ENCODE measurements at regions not wholly inside any gene's neighbourhood (a gene's known extent, or its start where the extent isn't known, plus 50 kb on each side); places are given as distances from the start of the nearest gene placed in this dataset.

DNA sequence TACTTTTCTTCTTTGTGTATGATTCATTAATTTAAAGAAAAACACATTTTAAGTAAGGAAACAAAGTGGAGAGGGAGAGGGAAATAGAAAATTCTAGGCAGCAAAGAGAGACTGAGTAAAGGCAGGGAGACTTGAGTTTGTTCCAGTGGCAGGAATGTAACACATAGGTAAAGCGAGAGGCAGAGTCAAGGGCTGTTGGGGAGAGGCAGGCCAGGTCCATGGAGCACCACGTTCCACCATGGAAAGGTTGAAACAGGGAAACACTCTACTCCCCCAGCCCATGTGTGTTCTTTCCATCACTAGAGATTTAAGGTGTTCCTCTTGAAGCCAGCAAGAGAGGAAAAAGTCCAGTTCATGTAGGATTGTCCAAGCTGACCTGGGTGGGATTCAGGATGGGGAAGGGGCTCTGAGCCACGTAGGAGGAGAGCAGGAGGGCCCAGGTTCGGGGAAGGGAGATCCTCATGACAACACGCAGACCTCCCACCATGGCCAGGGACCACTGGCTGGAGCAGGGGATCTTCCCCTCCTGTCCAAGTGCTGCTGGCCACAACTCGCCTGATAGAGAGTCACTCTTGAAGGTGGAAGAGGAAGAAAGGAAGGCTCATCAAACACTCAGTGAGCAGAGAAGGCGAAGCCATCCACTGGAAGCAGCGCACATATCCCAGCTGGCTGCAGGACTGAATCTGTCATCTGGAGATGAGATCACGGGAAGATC, 666.4 kb upstream of the MKI67 start (continued):
- TF ChIP-seq, protein P1, sequence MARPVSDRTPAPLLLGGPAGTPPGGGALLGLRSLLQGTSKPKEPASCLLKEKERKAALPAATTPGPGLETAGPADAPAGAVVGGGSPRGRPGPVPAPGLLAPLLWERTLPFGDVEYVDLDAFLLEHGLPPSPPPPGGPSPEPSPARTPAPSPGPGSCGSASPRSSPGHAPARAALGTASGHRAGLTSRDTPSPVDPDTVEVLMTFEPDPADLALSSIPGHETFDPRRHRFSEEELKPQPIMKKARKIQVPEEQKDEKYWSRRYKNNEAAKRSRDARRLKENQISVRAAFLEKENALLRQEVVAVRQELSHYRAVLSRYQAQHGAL (CRISPR knock-in tag; IDR thresholded peaks at IDR 0.05; ENCODE audit: not compliant biosample characterization): no peak
- TF ChIP-seq ZNF546 (CRISPR knock-in tag; conservative IDR thresholded peaks at IDR 0.05): no peak
- TF ChIP-seq, protein P2, sequence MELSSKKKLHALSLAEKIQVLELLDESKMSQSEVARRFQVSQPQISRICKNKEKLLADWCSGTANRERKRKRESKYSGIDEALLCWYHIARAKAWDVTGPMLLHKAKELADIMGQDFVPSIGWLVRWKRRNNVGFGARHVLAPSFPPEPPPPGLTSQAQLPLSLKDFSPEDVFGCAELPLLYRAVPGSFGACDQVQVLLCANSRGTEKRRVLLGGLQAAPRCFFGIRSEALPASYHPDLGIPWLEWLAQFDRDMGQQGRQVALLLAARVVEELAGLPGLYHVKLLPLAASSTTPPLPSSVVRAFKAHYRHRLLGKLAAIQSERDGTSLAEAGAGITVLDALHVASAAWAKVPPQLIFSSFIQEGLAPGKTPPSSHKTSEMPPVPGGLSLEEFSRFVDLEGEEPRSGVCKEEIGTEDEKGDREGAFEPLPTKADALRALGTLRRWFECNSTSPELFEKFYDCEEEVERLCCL (CRISPR knock-in tag; IDR thresholded peaks at IDR 0.05; ENCODE audit: borderline replicate concordance): no peak
- TF ChIP-seq ETV5 (CRISPR knock-in tag; IDR thresholded peaks at IDR 0.05; ENCODE audit: borderline replicate concordance): no peak
- no peak for TF ChIP-seq CEBPB (IDR thresholded peaks at IDR 0.05; ENCODE audit: borderline replicate concordance, low read depth, low read length)
- TF ChIP-seq MEF2D (CRISPR knock-in tag; IDR thresholded peaks at IDR 0.05): no peak

DNA sequence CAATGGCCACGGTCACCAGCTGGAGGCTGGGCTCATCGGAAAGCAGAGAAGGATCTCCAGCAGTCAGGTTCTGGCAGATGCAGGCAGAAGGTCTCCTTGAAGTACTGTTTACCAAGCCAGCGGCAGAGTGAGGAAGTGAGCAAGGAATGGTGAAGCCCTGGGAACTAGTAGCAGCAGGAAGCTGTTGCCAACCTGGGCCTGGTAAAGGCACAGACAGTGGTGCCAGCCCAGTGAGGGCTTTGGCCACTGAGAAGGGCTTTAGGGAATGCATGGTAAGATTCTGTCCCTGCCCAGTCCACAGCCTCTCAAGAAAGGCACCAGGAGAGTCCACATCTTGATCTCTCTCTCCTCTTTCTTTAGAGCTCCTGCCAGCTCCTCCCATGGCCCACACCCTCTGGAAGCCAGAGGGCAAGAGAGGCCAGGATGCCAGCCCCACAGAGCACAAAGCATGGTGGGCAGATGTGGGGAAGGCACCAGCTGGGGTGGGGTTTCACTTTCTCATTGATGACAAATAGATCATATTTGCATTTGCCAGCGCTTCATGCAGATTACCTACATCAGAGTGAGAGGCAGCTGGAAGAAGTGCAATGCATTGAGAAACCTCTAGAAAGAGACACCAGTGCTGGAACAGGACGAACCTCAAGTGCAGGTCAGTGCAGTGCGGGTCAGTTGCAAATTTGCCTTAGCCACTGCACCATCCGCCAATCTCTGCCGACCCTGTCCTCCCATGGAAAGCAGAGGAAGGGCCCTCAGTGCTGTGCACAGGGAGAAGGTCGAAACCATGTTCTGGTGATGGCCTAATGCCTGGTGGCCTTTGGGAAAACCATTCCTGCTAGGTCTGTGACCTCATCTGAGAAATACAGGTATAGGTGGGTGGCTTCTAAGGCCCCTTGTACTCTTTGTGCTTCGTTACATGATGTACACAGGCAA, 667.8 kb upstream of the MKI67 start:
- no peak for DNase-seq (ENCODE audit: low spot score)
- ATAC-seq: no peak
- Histone ChIP-seq H3K27ac (ENCODE audit: extremely low read length, insufficient read depth, low read length) (no peak overlapping the region), H3K79me2 (ENCODE audit: insufficient read depth, low read length) (no peaks in the 10 kb centered on the region), H3K4me3 (replicated peaks in 1 of 3; ENCODE audit: insufficient read depth in 1 of 3, low read depth in 2 of 3, low read length in 3 of 3) (no peak overlapping the region), H3K9ac (ENCODE audit: insufficient read depth, low read depth, low read length) (no peak overlapping the region), H3K27me3 (ENCODE audit: control insufficient read depth in 1 of 2, insufficient read depth in 2 of 2, low read length in 2 of 2) (no peaks in the 10 kb centered on the region; a peak in 2 of 5 replicates), H3K9me3 (ENCODE audit: low read length) (no peaks in the 10 kb centered on the region), H4K20me1 (ENCODE audit: insufficient read depth, low read length) (no peaks in the 10 kb centered on the region), H3K4me2 (ENCODE audit: low read depth, low read length) (no peak overlapping the region), H3K36me3 (replicated peaks in 1 of 2; ENCODE audit: control insufficient read depth in 1 of 2, insufficient read depth in 2 of 2, low read length in 2 of 2) (no peaks in the 10 kb centered on the region), H3K4me1 (ENCODE audit: insufficient read depth, low read length) (no peaks in the 10 kb centered on the region), H2AFZ (ENCODE audit: low read length) (no peak overlapping the region)
- CTCF ChIA-PET (ENCODE audit: low intra/inter-chr PET ratio, low total read pairs): no interaction called here
- POLR2A ChIA-PET: no interaction called here
- 11% methylated on average over 9 of the region's 10 CpGs for WGBS (ENCODE audit: low lambda C conversion rate)
- in situ Hi-C loops (cut with HindIII; ENCODE audit: extremely low pct_ligation_motif_present, low pct_unique_long_range_greater_than_20kb) (no loop called here), intact Hi-C loops (cut with micrococcal nuclease; ENCODE audit: unreplicated experiment) (no loop called here)
- no peak for FAIRE-seq
- no TSS peak for BruUV-seq (replicated peaks)
- TF ChIP-seq EP300 (IDR thresholded peaks at IDR 0.05; ENCODE audit: low read depth in 2 of 2, low read length in 2 of 2): no peak
- TF ChIP-seq EP300 (CRISPR knock-in tag; IDR thresholded peaks at IDR 0.05; ENCODE audit: borderline replicate concordance): no peak
- TF ChIP-seq, protein P3, sequence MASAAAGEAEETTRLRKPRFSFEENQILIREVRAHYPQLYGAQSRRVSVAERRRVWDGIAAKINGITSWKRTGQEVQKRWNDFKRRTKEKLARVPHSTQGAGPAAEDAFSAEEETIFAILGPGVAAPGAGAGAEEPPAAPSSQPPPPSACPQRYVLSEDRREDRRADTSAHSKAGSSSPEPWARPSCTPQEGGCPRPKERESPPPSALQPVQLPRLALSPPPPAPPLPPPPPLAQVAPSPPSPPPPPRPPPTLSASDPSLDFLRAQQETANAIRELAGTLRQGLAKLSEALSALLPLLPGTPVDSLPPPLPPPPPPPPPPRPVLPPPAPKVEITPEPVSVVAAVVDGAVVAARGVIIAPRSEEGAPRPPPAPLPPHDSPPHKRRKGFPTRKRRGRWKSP (CRISPR knock-in tag; IDR thresholded peaks at IDR 0.05): no peak
- no peak for TF ChIP-seq ZNF572 (CRISPR knock-in tag; IDR thresholded peaks at IDR 0.05)
- no peak for TF ChIP-seq MXD4 (CRISPR knock-in tag; IDR thresholded peaks at IDR 0.05)
- TF ChIP-seq, protein P4, sequence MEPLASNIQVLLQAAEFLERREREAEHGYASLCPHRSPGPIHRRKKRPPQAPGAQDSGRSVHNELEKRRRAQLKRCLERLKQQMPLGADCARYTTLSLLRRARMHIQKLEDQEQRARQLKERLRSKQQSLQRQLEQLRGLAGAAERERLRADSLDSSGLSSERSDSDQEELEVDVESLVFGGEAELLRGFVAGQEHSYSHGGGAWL (CRISPR knock-in tag; IDR thresholded peaks at IDR 0.05): no peak
- no peak for TF ChIP-seq ZFX (CRISPR knock-in tag; IDR thresholded peaks at IDR 0.05; ENCODE audit: low read depth)
- no peak for TF ChIP-seq ATF7-NPFF (CRISPR knock-in tag; IDR thresholded peaks at IDR 0.05; ENCODE audit: low read depth)
- TF ChIP-seq, protein P5, sequence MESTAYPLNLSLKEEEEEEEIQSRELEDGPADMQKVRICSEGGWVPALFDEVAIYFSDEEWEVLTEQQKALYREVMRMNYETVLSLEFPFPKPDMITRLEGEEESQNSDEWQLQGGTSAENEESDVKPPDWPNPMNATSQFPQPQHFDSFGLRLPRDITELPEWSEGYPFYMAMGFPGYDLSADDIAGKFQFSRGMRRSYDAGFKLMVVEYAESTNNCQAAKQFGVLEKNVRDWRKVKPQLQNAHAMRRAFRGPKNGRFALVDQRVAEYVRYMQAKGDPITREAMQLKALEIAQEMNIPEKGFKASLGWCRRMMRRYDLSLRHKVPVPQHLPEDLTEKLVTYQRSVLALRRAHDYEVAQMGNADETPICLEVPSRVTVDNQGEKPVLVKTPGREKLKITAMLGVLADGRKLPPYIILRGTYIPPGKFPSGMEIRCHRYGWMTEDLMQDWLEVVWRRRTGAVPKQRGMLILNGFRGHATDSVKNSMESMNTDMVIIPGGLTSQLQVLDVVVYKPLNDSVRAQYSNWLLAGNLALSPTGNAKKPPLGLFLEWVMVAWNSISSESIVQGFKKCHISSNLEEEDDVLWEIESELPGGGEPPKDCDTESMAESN (CRISPR knock-in tag; conservative IDR thresholded peaks at IDR 0.05): no peak
- TF ChIP-seq ZNF501 (CRISPR knock-in tag; IDR thresholded peaks at IDR 0.05): no peak

Data from HepG2 (cell line).